ENCODE measurements at regions not wholly inside any gene's neighbourhood (a gene's known extent, or its start where the extent isn't known, plus 50 kb on each side); places are given as distances from the start of the nearest gene placed in this dataset.
A peak's percentile ranks its signal among the peaks of the same experiment; 100 is the strongest.

GRCh38 chr4:185965426-185966384 is 103.3 kb upstream of the TLR3 start:
- 49 to 71% methylated on average over 15 of the region's 15 CpGs for WGBS, 2 donors
- intact Hi-C loops (cut with DNase I) = no loop called here

GRCh38 chr4:185966549-185966948 is 102.4 kb upstream of the TLR3 start:
- intact Hi-C loops (cut with DNase I) = no loop called here
- peaks cover 4 to 19% (median 12%) of the 10 kb centered on the region in 9 donors for H3K4me1 ChIP-seq
- H3K27me3 ChIP-seq = no peaks in the 10 kb centered on the region
- no peak overlapping the region for H3K4me3 ChIP-seq
- peak overlapping the region in 6 of 10 donors; percentile 49 to 72 (median 60) for H3K27ac ChIP-seq
- no peak for TF ChIP-seq CTCF (IDR thresholded peaks at IDR 0.05)
- no peaks in the 10 kb centered on the region for H3K36me3 ChIP-seq
- no peak for DNase-seq
- 60 to 75% methylated on average over 8 of the region's 8 CpGs for WGBS, 2 donors
- peak in 5 of 8 donors; percentile 44 to 67 (median 62) for ATAC-seq
- peaks cover 0 to 3% (median 0%) of the 10 kb centered on the region in 11 donors for H3K9me3 ChIP-seq

More at GRCh38 chr4:185965426-185966384, 103.3 kb upstream of the TLR3 start:
- ATAC-seq (peak in 6 of 8 donors; percentile 53 to 88 (median 72)), DNase-seq (peak in 1 of 2 donors; percentile 7)
- no peaks in the 10 kb centered on the region for H3K27me3 ChIP-seq
- H3K9me3 ChIP-seq = peaks cover 0 to 5% (median 0%) of the 10 kb centered on the region in 11 donors
- no peak for TF ChIP-seq CTCF (IDR thresholded peaks at IDR 0.05)
- H3K36me3 ChIP-seq = no peaks in the 10 kb centered on the region
- peak overlapping the region in 3 of 10 donors; percentile 1 to 10 (median 4) for H3K4me3 ChIP-seq
- H3K27ac ChIP-seq = peak overlapping the region in 9 of 10 donors; percentile 4 to 72 (median 54)
- H3K4me1 ChIP-seq = peaks cover 4 to 23% (median 12%) of the 10 kb centered on the region in 9 donors

GRCh38 chr4:185966997-185967775 is 101.8 kb upstream of the TLR3 start:
- DNase-seq (no peak), ATAC-seq (peak in 1 of 8 donors; percentile 14)
- no peak overlapping the region for H3K4me3 ChIP-seq
- H3K27ac ChIP-seq = peak overlapping the region in 3 of 10 donors; percentile 49 to 72 (median 56)
- no peaks in the 10 kb centered on the region for H3K36me3 ChIP-seq
- TF ChIP-seq CTCF (IDR thresholded peaks at IDR 0.05) = no peak
- no peaks in the 10 kb centered on the region for H3K27me3 ChIP-seq
- H3K9me3 ChIP-seq = peaks cover 0 to 3% (median 0%) of the 10 kb centered on the region in 11 donors
- WGBS, 2 donors = 94 to 95% methylated on average over 4 of the region's 4 CpGs
- intact Hi-C loops (cut with DNase I) = no loop called here
- peaks cover 4 to 19% (median 12%) of the 10 kb centered on the region in 9 donors for H3K4me1 ChIP-seq

- intact Hi-C loops (cut with DNase I) = no loop called here
- 95 to 100% methylated on average over 1 of the region's 1 CpG for WGBS, 2 donors
- Histone ChIP-seq H3K4me1 (peaks cover 4 to 19% (median 12%) of the 10 kb centered on the region in 9 donors), H3K27me3 (no peaks in the 10 kb centered on the region), H3K36me3 (no peaks in the 10 kb centered on the region), H3K27ac (no peak overlapping the region), H3K4me3 (no peak overlapping the region), H3K9me3 (peaks cover 0 to 3% (median 0%) of the 10 kb centered on the region in 11 donors)
- no peak for DNase-seq
- no peak for ATAC-seq
- no peak for TF ChIP-seq CTCF (IDR thresholded peaks at IDR 0.05)
These were observed 99.3 kb upstream of the TLR3 start for GRCh38 chr4:185969657-185970056.
